ENCODE measurements at regions not wholly inside any gene's neighbourhood (a gene's known extent, or its start where the extent isn't known, plus 50 kb on each side); places are given as distances from the start of the nearest gene placed in this dataset.

DNA sequence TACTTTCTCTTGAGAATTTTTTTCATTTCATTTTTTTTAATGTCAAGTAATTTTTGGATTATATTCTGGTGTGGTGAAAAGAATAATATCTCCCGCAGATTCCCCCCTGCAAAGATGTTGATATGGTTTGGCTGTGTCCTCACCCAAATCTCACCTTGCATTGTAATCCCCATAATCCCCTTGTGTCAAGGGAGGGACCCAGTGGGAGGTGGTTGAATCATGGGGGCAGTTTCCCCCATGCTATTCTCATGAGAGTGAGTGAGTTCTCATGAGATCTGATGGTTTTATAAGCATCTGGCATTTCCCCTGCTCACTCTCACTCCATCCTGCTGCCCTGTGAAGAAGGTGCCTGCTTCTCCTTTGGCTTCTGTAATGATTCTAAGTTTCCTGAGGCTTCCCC is 58.7 kb upstream of the PMEPA1 start:
- no peak for DNase-seq

GRCh38 chr20:57767441-57767840 is 57.6 kb upstream of the PMEPA1 start:
- no peak for DNase-seq

DNA sequence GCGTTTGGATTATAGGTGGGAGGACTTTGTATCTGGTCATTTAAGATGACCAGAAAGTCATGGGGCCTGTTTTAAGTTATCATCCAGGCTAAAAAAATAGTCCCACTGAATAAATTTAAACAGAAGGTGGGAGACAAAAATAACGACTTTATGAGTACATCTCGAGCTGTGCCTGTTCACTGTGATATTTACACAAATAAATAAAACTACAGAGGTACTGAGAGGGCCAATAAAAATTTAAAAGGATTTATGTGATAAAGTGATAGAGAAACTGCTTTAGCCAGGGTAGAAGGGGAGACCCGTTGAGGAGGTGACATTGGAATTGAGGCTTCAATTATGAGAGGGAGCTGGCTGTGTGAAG is 53.4 kb upstream of the PMEPA1 start:
- DNase-seq: no peak

DNA sequence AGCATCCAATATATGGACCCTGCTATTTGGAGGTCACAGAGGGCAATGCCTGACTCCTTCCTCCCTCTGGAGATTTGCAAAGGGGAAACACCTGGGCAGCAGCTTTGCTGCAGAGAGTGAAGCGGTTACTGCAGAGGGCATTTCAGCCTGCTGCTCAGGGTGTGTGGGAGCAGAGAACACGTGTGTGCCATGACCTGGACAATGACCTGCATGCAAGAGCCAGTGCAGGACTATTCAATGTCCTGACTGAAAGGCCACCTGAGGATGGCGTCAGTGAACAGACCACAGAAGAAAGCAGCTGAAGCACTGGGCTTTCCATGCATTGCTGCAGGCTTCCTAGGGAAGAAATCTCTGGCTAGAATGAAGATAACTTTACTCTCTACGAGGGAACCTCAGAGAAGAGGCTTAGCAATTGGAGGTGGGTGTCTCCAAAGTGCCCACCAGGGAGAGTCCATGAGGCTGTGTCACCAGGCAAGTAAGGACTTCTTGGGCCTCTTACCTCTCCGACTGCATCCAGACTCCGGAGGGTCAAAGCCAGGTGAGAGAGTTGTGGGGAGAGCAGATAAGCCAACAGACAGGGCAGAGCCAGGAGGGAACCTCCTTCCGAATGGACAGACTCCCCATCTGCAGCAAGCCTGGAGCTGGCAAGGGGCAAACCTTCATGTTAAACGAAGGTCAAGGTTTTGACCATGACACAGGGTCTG is 52.9 kb upstream of the PMEPA1 start:
- no peak for DNase-seq

DNA sequence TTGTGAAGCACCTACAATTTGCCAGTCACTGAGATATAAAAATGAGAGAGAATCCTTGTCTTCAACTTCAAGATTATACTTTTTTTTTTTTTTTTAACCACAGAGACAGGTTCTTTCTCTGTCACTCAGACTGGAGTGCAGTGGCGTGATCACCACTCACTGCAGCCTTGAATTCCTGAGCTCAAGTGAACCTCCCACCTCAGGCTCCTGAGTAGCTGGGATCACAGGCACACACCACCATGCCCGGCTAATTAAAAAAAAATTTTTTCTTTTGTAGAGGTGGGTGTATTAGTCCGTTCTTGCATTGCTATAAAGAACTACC is 51.6 kb upstream of the PMEPA1 start:
- DNase-seq: no peak

DNA sequence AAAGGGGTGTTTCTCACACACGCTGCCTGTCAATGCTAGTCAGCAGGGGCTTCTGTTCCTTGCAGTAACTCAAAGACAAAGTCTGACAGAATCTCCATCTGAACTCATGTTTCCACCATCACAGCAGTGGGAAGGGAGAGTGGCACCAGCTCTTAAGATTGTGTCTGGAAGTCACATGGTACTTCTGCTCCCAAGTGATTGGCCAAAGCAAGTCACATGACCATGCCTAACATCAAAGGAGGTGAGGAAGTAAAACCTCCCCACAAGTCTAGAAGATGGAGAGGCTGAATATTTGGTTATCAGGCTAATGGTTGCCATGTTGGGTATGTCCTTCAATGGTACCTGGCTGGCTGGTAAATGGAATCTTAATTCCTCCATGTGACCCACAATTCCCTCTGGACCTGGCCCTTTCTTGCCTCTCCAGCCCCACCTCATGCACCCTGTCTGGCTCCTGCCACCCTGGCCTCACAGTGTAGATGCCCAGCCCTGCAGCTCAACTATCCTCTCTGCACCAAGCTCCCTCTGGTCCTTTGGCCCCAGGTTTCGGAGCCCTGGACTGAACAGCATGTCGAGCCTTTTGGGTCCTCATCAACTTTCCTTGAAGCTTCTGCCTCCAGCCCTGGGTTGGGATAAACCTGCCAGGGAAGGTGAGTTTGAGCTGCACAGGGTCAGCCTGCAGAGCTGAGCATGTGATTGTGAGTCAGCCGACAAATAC is 51.0 kb upstream of the PMEPA1 start:
- no peak for DNase-seq

DNA sequence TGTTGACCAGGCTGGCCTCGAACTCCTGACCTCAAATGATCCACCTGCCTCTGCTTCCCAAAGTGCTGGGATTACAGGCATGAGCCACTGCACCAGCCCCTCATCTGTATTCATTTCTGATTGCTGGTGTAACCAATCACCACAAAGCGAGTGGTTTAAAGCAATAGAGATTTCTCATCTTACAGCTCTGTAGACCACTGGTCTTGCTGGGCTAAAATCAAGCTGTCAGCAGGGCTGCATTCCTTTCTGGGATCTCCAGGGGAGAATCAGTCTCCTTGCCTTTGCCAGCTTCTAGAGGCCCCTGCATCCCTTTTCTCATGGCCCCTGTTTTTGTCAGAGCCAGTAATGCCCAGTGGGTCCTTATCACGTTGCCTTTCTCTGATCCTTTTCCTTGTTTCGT is 49.9 kb upstream of the PMEPA1 start:
- DNase-seq: no peak

All from renal pelvis (tissue), 1 donor.